ENCODE measurements at regions not wholly inside any gene's neighbourhood (a gene's known extent, or its start where the extent isn't known, plus 50 kb on each side); places are given as distances from the start of the nearest gene placed in this dataset.

DNA sequence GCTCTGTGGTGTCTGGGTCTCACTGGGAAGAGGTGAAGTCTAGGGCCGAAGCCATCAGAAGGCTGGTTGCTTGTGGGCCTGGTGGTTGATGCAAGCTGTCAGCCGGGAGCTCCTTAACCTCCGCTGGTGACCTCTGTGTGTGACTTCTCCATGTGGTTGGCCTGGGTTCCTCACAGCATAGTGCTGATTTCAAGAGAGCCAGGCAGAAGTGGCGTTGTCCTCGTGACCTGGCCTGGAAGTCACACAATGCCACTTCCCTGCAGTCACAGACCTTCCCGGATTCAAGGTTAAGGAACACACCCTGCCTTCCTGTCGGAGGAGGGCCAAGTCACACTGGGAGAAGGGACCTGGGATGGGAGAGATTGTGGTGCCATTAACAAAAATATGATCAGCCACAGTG, 303.7 kb upstream of the HS6ST1 start:
- no peak for DNase-seq

DNA sequence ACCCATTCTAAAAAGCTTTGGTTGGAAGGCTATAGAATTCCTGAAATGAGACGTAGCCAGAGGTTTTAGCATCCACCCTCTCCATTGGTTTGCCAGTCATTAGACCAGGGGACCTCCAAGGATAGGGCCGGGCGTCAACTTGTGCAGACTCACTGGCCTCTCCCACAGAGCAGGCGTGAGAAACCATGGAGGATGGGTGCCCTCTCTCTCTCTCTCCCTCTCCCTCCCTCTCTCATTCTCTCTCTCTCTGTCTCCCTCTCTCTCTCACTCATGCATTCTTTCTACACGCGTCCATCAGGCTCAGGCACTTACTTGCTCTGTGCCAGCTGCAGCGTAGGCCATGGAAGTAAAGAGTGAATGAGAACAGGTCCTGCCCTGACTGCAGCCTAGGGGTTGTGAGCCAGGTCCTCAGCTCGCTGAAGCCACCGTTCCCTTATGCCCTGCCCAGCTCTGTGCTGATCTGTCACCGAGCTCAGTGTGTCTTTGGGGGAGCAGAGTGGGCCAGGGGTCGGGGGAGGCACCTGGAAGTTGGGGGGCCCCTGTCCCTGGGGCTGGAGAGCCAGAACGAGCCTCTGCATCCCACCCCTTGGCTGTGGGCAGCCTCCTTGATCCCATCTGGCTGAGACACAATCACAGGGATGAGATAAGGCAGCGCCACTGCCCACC, 304.4 kb upstream of the HS6ST1 start:
- DNase-seq: no peak

DNA sequence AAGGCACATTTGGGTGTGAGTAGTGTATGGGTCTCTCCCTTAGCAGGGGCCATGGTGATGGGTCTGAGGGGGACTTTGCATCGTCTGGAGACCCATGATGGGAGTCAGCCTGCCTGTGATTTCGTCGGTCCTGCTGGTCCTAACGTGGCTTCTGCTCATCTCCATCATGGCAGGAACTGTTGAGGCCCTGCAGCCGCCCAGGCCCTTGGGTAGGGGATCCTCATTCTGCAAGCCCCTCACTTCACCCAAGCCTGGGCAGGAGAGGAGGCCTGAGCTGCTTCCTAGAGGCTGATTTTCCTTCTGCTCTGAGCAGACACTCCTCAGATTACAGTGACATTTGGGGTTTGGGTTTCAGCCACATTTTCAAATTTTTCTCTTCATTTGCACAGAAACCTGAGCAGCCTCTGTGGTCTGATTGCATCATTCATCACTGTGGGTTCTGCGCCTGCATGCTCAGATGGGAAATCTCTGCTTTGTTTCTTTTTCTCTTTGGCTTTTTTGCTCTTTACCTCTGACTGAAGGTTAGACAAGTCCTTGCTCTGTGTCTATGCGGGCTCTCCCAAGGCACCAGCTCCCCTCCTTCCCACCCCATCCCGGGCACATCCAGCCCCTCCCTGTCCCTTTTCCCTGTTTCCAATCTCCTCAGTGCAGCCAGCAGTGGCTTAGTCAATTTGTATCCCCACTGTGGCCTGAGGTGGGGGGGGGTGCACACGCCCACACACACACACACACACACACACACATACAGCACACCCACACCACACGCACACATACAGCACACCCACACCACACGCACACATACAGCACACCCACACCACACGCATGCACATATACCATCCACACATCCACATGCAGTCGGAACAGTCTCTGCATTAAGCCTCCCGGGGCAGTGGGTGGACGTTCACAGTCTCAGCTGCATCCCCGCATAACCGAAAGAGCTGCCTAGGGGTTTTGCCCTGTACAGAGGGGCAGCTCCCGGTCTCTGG, 305.4 kb upstream of the HS6ST1 start:
- no peak for DNase-seq

DNA sequence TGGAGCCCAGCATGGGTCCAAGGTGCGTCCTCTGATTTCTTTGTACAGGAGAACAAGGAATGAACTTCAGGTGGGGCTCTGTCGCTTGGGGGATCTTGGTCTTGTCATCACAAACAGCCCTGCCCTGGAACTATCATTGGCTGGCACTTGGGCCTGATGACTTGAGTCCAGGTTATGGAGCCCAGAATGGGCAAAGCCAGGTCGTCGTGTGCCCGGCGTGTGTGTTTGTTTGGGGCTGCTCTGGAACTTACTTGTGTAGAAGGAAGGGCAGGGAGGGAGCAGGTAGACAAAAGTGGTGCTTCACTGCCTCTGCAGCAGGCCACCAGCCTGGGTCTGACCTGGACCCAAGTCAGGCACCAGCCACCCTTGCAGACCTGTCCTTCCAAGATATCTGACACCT, 306.3 kb upstream of the HS6ST1 start:
- DNase-seq: no peak

DNA sequence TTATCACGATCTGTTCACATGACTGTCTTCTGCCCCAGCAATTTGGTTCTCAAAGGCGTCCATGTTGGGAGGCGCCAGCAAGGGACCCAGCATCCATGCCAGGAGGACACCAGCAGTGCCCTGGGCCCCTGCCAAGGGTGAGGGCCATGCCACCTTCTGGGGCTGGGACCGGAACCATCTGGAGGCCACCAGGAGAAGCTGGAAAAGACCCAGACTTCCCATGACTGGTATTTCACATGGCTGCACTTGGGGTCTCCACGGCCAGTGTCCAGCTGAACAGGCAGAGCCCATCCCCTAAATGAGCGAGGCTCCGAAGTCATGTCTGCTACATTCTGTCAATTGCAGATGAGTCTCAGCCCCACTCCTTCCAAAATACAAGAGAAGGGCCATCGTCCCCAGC, 306.8 kb upstream of the HS6ST1 start:
- DNase-seq: no peak

DNA sequence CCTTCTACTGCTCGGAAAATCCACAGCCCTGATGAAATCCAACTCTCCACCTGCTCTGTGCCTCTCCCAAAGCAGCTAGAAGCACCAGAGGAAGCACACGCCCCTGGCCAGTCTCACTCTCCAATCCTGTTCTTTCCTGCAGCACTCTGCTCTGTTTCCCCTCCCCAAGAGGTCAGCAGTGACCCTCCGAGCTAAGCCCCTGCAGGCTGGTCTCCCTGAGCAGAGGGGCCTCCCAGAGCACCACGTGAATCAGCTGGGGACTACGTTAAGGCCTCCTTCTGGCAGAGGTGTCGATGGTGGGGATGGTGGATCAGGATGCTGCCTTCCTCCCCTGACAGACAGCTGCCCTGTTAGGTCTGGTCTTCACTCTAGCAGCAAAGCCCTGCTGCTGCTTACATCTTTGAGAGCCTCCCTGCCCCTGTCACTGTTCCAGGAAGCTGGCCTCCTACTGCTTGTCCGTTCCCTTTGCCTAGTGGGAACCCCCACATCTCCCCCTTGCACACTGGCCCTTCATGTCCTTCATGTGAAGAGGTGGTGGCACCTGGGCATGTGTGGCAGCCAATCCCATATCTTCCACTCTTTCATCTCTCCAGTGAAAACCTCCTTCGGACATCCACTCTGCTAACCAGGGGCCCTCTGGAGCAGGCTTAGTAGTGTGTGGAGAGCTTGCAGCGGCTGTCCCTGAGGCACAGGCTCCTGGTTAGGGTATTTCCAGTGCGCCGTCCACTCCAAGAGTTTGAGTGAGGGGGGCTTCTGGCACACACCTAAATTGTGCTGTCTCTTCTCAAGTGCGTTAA, 307.5 kb upstream of the HS6ST1 start:
- no peak for DNase-seq

DNA sequence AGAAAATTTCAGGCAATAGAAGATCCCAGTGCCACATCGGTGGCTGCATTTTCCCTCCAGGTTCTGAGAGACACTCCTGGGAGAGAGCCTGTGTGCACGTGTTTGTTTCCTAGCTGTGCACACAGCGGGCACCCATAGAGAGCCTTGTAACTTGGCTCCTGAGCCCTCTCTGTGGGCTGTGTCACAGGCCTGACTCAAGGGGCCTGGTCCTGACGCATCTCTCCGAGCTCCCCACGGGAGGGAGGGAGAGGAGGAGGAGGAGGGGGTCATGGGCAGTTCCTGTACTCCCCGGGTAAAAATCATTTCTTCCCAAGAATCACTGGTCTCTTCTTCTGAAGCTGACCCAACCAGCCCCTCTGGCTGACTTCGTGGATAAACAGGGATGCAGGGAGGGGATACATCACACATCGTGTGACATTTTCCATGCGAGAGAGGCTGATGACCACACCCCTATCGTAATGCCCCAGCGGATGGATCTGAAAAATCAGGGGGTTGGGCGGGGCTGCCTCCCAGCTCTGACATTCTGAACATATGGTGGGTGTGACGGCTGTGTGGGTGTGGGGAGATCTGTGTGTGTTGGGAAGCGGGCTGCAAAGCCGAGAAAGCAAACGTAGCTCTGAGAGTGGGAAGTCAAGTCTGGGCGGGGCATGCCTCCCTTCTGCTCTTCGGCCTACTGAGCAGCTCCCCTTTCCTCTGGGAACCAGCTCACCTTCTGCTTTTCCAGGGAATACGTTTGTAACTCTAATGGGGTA, 308.3 kb upstream of the HS6ST1 start:
- DNase-seq: peak; percentile 31

DNA sequence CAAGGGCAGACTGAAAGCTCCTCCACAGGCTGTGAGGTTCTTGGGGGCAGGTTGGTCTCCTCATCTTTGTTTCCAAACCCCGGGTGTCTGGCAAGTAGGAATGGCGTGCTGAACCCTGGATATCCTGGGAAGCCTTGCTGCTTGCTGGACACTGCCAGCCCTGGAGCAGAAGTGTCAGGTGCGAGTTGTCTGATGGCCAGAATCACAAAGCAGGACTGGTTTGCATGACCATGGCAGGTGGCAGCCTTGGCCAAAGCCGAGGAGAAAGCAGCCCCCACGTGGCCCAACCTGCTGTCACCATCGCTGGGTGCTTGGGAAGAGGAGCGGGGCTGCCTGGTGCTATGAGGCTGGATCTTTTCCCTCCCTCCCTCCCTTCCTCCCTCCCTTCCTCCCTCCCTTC, 309.5 kb upstream of the HS6ST1 start:
- DNase-seq: no peak

DNA sequence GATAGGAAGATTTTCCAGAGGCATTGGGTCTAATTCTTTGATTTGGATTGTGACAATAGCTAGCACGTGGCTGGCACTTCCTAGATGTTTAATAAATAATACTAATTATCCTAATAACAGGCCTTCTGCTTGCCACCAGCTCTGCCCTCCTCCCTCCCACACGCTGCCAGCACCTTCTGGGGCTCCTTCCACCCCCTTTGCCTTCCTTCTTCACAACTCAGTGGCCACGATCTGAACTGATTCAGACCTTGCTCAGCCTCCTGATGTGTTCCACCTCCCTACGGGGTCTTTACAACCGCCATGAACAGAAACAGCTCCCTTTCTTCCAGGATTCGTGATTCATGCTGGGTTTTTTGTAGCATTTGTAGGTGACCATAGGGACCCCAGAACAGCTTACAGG, 310.3 kb upstream of the HS6ST1 start:
- no peak for DNase-seq

DNA sequence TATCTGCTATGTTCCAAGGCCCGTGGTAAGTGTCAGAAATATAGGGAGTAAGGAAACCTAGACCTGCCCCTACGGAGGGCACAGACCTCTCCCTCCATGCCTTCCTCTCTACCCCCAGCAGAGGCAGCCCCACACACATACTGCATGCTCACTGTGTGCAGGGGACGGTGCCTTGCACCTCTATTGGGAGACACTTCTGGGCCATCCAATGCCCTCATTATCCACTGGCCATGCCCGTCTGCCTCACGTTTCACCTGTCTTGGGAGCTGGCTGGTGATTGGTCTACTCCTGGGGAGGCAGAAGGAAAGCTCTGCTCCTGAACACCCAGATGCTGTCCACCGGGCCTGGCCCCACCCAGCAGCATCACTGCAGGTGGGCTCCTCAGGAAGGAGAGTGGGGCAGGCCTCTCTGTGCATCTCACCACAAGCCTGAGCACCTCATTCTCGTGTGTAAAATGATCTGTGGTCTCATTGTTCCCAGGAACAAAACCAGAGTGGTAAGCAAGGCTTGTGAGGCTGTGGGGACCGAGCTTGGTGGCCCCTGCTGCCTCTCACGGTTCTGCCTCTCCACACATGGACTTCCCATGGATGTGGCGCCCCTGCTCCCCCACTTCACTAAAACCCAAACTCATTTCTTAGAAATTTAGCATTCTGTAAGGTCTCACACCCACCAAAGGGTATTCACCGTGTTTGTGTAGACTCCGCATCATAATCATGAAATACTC, 312.5 kb upstream of the HS6ST1 start:
- DNase-seq: no peak

DNA sequence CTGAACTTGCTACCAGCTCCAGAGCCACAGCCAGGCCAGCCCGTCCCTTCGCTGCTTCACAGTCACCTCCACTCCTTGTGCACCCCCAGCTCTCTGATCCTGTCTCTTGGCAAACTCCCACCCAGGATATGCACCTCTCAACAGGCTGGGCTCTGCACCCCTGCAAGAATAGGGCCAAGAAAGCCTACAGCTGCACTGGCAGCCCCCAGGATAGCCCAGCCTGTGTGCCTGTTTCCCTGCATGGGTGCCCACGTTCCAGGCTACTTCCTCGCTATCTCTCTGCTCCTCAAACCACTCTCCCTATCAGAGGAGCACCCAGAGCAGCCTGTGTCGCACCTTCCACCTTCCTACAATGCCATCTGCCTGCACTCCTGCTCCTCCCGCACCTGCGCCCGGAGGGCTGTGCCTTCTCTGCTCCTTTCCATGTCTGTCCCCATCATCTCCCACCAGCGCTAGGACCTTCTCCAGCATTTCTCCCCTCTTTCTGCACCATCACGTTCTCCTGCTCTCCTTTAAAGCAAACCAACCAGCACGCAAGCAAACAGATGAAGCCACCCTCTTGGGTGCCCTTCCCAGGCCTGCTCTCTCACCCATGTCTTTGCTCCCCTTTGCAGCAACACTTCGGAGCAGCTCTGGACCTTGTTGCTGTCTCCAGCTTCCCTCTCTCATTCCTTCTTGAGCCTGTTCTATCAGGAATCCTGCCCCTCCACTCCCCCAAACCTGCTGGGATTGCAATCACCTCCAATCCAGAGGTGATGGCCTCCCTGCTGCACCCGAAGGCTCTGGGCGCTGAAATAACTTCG, 313.2 kb upstream of the HS6ST1 start:
- no peak for DNase-seq

DNA sequence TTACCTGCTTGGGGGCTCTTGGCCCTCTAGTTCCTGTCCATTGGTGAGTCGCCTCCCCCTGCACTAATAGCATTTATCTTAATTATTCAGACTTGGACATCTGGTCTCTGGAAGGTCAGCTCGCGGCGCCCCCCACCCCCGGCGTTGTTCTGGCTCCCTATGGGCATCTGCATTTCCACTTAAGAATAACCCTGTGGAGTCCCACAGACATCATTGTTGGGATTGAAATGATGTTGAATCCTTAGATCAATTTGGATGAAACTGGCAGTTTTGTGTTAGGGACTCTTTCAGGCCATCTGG, 313.8 kb upstream of the HS6ST1 start:
- DNase-seq: no peak

DNA sequence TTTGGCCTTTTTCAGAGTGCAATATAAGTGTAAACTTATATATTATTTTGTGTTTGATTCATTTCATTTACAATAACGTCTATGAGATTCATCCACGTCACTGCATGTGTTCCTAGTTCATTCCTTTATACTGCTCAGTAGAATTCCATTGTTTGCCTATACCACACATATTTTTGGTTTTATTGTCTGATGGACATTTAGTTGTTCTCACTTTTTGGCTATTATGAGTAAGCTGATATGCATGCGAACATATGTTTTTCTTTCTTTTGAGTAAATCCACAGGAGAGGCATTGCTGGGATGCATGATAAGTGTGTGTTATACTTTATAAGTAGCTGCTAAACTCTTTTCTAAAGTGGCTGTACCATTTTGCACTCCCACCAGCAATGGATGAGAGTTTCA, 314.8 kb upstream of the HS6ST1 start:
- DNase-seq: no peak

DNA sequence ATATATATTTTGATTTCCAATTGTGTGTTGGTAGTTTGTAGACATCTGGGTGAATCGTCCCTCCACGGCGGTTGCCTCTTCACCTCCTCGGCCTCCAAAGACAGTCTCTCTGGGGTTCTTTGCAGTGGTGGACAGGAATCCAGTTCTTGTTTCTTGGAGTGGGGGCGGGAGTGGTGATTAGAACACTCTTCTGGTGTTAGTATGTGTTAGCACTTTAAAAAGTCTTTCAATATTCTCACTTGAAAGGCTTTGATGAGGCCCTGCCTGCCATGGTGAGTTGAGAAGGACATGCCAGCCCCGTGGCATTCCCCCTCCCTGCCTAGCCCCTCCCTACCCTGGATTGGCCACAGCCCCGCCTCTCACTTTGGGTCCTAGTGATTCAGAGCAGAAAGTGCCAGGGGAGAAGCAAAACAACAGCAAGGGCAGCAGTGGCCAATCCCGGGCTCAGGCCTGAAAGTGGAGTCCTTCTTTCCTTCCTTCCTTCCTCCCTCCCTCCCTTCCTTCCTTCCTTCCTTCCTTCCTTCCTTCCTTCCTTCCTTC, 316.8 kb upstream of the HS6ST1 start:
- no peak for DNase-seq

DNA sequence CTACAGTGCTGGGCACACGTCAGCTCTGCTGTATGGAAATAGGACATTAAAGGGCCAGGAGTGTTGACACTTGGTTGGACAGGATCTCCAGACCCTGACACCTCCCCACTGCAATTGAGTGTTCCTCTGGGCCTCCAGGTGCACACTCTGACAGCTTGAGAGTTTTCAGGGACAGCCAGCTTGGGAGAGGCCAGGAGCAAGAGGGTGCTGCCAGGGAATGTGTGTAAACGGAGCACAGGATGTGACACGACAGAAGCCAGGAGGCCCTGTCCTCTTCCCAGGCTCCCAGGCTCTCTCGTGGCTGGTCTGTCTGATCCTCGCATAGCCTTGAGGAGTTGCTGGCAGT, 318.1 kb upstream of the HS6ST1 start:
- no peak for DNase-seq

DNA sequence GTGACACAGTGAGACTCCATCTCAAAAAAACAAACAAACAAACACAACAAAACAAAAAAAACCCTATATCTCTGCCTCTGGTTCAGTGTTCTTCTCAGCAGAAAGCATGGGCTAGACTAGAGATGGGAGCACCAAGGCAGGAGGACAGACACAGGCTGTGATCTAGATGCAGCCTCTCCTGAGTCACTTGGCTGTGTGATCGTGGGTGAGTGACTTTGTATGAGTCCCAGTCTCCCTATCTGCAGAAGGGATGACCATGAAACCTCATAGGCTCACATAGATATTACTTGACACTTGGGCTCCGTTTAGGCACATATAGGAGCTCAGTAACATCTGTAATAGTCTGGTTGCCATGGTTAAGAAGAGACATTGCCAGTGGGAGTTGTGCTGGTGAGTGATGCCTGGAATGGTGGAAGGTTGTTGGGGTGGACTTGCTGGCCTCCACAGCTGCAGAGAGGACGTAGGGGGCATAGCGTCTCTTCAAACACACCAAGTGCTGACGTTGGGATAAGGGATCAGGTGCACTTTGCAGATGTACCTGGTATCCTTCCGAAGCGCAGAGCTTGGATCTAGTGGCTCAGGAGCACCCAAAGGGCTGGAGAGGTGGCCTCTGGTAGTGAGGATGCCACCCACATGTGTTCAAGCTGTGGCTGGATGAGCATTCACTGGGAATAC, 318.9 kb upstream of the HS6ST1 start:
- no peak for DNase-seq

DNA sequence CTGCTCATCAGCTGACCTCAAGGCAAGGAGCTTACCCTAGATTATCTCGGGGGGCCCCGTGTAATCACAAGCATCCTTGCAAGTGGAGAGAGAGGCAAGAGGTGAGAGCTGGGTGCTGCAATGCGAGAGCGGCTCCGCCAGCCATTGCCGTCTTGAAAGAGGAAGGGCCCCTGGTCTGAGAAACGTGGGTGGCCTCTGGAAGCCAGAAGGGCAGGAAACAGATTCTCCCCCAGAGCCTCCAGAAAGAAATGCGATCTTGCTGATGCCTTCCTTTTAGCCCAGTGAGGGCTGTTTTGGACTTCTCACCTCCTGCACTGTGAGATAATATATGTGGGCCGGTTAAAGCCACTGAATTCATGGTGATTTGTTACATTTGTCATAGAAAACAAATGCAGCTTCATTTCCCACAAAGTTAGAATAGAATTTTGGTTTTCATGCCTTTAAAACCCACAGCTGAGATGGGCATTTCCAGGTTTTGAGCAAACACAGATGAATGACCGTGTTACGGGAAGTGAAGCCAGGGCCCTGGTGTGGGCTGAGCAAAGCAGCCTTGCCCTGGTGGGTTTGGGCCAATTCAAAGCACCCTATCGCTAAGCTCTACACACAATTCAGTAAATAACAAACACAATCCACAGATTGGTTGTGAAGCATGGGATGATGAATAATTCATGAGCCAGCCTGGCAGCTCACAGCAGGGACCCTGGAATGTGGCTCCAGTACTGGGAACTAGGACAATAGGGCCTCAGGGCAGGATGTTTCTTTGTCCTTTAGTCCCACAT, 319.9 kb upstream of the HS6ST1 start:
- peak; percentile 14 for DNase-seq

DNA sequence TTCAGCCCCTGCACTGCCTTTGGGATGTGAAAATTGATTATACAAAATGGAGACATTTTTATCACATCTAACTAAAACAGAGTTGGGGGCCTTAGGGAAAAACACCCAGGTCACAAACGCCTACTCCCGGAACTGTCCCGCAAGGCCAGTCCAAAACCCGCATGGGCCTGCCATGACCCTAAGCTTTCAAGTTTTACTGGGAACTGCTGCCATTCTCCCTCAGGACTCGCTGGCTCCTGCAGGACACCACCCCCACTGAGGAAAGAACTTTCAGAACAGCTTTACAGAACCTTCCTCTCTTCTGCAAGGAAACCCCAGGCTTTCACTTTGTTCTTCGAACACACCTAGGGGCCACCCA, 320.4 kb upstream of the HS6ST1 start:
- no peak for DNase-seq

DNA sequence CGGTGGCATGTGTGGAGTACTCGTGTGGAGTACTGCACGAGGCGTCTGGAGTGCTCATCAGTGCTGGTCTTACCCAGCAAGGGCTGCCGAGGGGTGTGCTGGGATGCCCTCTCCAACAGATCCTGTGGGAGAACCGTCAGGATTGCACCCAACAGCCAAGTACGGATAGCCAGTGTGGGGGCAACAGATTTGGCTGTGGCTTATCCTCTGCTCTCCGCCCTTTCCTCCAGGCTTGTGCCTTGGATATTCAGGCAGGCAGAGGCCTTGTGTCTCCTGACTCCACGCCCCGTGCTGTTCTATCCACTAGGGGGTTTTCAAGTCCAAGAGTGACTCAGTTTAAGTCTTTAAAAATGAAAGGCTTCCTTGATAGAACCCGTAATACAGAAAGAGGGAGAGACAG, 321.0 kb upstream of the HS6ST1 start:
- DNase-seq: no peak

Measured in NCI-H69 (cell line).